Fibroblast of lung (primary cell): ENCODE measurements at regions not wholly inside any gene's neighbourhood (a gene's known extent, or its start where the extent isn't known, plus 50 kb on each side); places are given as distances from the start of the nearest gene placed in this dataset.

Experiments used
- DNase-seq, 2 donors: peaks; one replicate each; pipeline versions ENCODE4 v3.0.0 to v3.0.0-alpha.2; 2010; ENCODE audit warnings: low read depth in 2 of 2
- H2AFZ ChIP-seq: 2 replicates; pipeline ENCODE4 v1.5.1; 2012; ENCODE audit warnings: low read length, control low read depth, inconsistent platforms
- H3K27ac ChIP-seq: 2 replicates; pipeline ENCODE4 v1.5.1; 2011; ENCODE audit warnings: low read length, control low read depth; ENCODE audit not compliant: insufficient read depth
- H3K27me3 ChIP-seq: 2 replicates; pipeline ENCODE4 v1.5.1; 2011; ENCODE audit warnings: mild to moderate bottlenecking, low read length; ENCODE audit not compliant: control insufficient read depth, insufficient read depth
- H3K36me3 ChIP-seq: 2 replicates; pipeline ENCODE4 v1.5.1; 2011; ENCODE audit warnings: low read length; ENCODE audit not compliant: control insufficient read depth, insufficient read depth
- H3K4me1 ChIP-seq: 2 replicates; pipeline ENCODE4 v1.5.1; 2011; ENCODE audit warnings: low read length; ENCODE audit not compliant: control insufficient read depth, insufficient read depth; ENCODE audit errors: extremely low read depth
- H3K4me2 ChIP-seq: 2 replicates; pipeline ENCODE4 v1.5.1; 2011; ENCODE audit warnings: low read length, control low read depth; ENCODE audit not compliant: insufficient read depth; ENCODE audit errors: extremely low read depth
- H3K4me3 ChIP-seq, 4 experiments: fragments of 200-600 bp in 1 of 4; sonication (generic) in 1 of 4; replicated peaks in 1 of 4; 2 replicates each; pipeline ENCODE4 v1.5.1; 2011 to 2016; ENCODE audit warnings: low read length in 4 of 4, low read depth in 3 of 4, mild to moderate bottlenecking in 3 of 4, control low read depth in 2 of 4, inconsistent platforms in 1 of 4, mixed read lengths in 1 of 4; ENCODE audit not compliant: insufficient read depth in 1 of 4; ENCODE audit errors: control extremely low read depth in 1 of 4
- H3K79me2 ChIP-seq: 2 replicates; pipeline ENCODE4 v1.5.1; 2012; ENCODE audit warnings: mild to moderate bottlenecking, low read length, inconsistent platforms; ENCODE audit not compliant: control insufficient read depth, insufficient read depth
- H3K9ac ChIP-seq: 2 replicates; pipeline ENCODE4 v1.5.1; 2011; ENCODE audit warnings: mild to moderate bottlenecking, low read length, control low read depth; ENCODE audit not compliant: insufficient read depth
- H3K9me3 ChIP-seq: 2 replicates; pipeline ENCODE4 v1.5.1; 2012; ENCODE audit warnings: low read depth, low read length; ENCODE audit not compliant: control insufficient read depth, insufficient read depth
- H4K20me1 ChIP-seq: 2 replicates; pipeline ENCODE4 v1.5.1; 2011; ENCODE audit warnings: low read length; ENCODE audit not compliant: control insufficient read depth, insufficient read depth; ENCODE audit errors: extremely low read depth
- CTCF ChIP-seq, 2 donors: IDR thresholded peaks in 1 of 2; conservative IDR thresholded peaks in 1 of 2; 1 replicate in 1 of 2; 2 replicates in 1 of 2; pipeline ENCODE4 v1.5.1; 2011 to 2012; ENCODE audit warnings: low read length in 2 of 2, control low read depth in 1 of 2, inconsistent platforms in 1 of 2, low read depth in 1 of 2, mild to moderate bottlenecking in 1 of 2
- EZH2 ChIP-seq: IDR thresholded peaks from 2 replicates; pipeline ENCODE4 v1.5.1; 2012; ENCODE audit warnings: low read length, control low read depth, mild to moderate bottlenecking; ENCODE audit errors: missing control alignments

- H3K4me3 ChIP-seq: no peak overlapping the region
- H3K4me2 ChIP-seq: no peak overlapping the region
- peak in 1 of 2 donors; percentile 12 for DNase-seq
- no peaks in the 10 kb centered on the region for H3K27me3 ChIP-seq
- H3K79me2 ChIP-seq: no peaks in the 10 kb centered on the region
- H3K27ac ChIP-seq: no peak overlapping the region
- TF ChIP-seq EZH2: no peak
- TF ChIP-seq CTCF (conservative IDR thresholded peaks at IDR 0.05 in 1 of 2, IDR thresholded peaks at IDR 0.05 in 1 of 2; ENCODE audit: low read depth in 1 of 2, low read length in 2 of 2): no peak
- no peaks in the 10 kb centered on the region for H3K4me1 ChIP-seq
- H3K9me3 ChIP-seq: no peaks in the 10 kb centered on the region
- H3K9ac ChIP-seq: no peak overlapping the region
- no peaks in the 10 kb centered on the region for H3K36me3 ChIP-seq
- H2AFZ ChIP-seq: no peak overlapping the region
- H4K20me1 ChIP-seq: no peaks in the 10 kb centered on the region
Measured at GRCh38 chr1:208807446-208808127, 563.4 kb upstream of the PLXNA2 start.

- no peak for DNase-seq
- TF ChIP-seq EZH2 (no peak), CTCF (conservative IDR thresholded peaks at IDR 0.05 in 1 of 2, IDR thresholded peaks at IDR 0.05 in 1 of 2; ENCODE audit: low read depth in 1 of 2, low read length in 2 of 2) (no peak)
- H3K4me3 ChIP-seq: no peak overlapping the region
- H3K4me2 ChIP-seq: no peak overlapping the region
- H3K9me3 ChIP-seq: no peaks in the 10 kb centered on the region
- H3K9ac ChIP-seq: no peak overlapping the region
- no peaks in the 10 kb centered on the region for H4K20me1 ChIP-seq
- no peaks in the 10 kb centered on the region for H3K27me3 ChIP-seq
- H3K27ac ChIP-seq: no peak overlapping the region
- H3K4me1 ChIP-seq: no peaks in the 10 kb centered on the region
- H3K36me3 ChIP-seq: no peaks in the 10 kb centered on the region
- no peaks in the 10 kb centered on the region for H3K79me2 ChIP-seq
- no peak overlapping the region for H2AFZ ChIP-seq
Measured at GRCh38 chr1:208808301-208808700, 564.1 kb upstream of the PLXNA2 start.

DNA sequence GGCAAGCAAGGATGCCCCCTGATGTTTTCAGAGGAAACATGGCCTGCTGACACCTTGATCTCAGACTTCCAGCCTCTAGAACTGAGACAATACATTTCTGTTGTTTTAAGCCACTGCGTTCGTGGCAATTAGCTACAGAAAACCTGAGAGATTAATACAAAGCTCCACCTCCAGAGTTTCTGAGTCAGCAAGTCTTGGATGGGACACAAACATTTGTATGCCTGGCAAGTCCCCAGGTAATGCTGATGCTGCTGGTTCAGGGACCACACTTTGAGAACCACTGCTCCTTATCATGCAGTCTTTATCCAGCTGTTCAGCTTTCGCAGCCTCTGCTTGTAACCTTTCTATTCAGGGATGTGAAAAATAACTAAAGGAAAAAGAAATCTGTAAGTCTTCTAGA lies 565.7 kb upstream of the PLXNA2 start:
- H3K9me3 ChIP-seq: no peaks in the 10 kb centered on the region

More for the DNA sequence above, 565.7 kb upstream of the PLXNA2 start:
- no peaks in the 10 kb centered on the region for H3K79me2 ChIP-seq
- DNase-seq: peak in 1 of 2 donors; percentile 45
- H3K4me1 ChIP-seq: no peaks in the 10 kb centered on the region
- H2AFZ ChIP-seq: no peak overlapping the region
- H3K9ac ChIP-seq: no peak overlapping the region
- no peaks in the 10 kb centered on the region for H3K27me3 ChIP-seq
- H3K4me2 ChIP-seq: no peak overlapping the region
- TF ChIP-seq EZH2 (no peak), CTCF (conservative IDR thresholded peaks at IDR 0.05 in 1 of 2, IDR thresholded peaks at IDR 0.05 in 1 of 2; ENCODE audit: low read depth in 1 of 2, low read length in 2 of 2) (no peak)
- H4K20me1 ChIP-seq: no peaks in the 10 kb centered on the region
- H3K4me3 ChIP-seq: no peak overlapping the region
- H3K27ac ChIP-seq: no peak overlapping the region
- H3K36me3 ChIP-seq: no peaks in the 10 kb centered on the region
